GM12878 (cell line): ENCODE measurements at regions not wholly inside any gene's neighbourhood (a gene's known extent, or its start where the extent isn't known, plus 50 kb on each side); places are given as distances from the start of the nearest gene placed in this dataset.

Experiments used
- MYC ChIP-seq: IDR thresholded peaks from 2 replicates; pipeline ENCODE4 v1.6.1; 2011; ENCODE audit warnings: mild to moderate bottlenecking, low read length, moderate library complexity, inconsistent platforms; ENCODE audit not compliant: insufficient read depth, insufficient replicate concordance, insufficient read length, severe bottlenecking
- NFYB ChIP-seq: IDR thresholded peaks from 2 replicates; pipeline ENCODE4 v1.6.1; 2011; ENCODE audit warnings: low read depth, mild to moderate bottlenecking, low read length, improper control_type of control experiment, moderate library complexity; ENCODE audit not compliant: insufficient read depth
- RCOR1 ChIP-seq: conservative IDR thresholded peaks from 2 replicates; pipeline ENCODE4 v1.6.1; 2012; ENCODE audit warnings: low read depth, low read length, improper control_type of control experiment
- RFX5 ChIP-seq: IDR thresholded peaks from 2 replicates; pipeline ENCODE4 v1.6.1; 2011; ENCODE audit warnings: low read depth, low read length, improper control_type of control experiment
- TF ChIP-seq, protein P1 (sequence below): IDR thresholded peaks from 2 replicates; pipeline ENCODE4 v1.6.1; 2012; ENCODE audit warnings: low read depth, low read length, improper control_type of control experiment
- TF ChIP-seq, protein P2 (sequence below), 3 experiments: IDR thresholded peaks in 2 of 3; conservative IDR thresholded peaks in 1 of 3; 2 replicates each; pipeline ENCODE4 v1.5.1; 2011; ENCODE audit warnings: low read depth in 3 of 3, low read length in 3 of 3, mild to moderate bottlenecking in 3 of 3, control low read depth in 2 of 3, moderate library complexity in 2 of 3, inconsistent platforms in 1 of 3, mixed read lengths in 1 of 3; ENCODE audit not compliant: control insufficient read depth in 2 of 3, insufficient read depth in 1 of 3; ENCODE audit errors: extremely low read depth in 1 of 3

DNA sequence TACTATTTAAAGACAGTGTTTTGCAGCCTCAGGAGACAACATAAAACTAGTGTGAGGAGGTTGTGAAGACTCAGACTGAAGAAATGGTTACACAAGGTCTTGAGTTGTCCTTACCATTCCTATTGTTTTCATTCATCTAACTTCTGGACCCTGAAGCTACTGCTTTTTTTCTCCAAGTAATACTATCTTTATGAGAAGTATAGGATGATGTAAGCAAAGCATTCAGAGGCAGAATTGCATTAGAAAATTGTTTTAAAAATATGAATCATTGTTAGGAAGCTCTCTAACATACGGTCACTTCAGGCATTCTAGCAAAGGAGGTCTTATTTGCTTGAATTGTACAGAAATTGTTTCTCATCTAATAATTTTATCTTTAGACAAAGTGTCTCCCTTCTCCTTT is 357.8 kb downstream of the TLL1 start:
- TF ChIP-seq, protein P1, sequence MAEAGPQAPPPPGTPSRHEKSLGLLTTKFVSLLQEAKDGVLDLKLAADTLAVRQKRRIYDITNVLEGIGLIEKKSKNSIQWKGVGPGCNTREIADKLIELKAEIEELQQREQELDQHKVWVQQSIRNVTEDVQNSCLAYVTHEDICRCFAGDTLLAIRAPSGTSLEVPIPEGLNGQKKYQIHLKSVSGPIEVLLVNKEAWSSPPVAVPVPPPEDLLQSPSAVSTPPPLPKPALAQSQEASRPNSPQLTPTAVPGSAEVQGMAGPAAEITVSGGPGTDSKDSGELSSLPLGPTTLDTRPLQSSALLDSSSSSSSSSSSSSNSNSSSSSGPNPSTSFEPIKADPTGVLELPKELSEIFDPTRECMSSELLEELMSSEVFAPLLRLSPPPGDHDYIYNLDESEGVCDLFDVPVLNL, result no peak
- TF ChIP-seq, protein P2, sequence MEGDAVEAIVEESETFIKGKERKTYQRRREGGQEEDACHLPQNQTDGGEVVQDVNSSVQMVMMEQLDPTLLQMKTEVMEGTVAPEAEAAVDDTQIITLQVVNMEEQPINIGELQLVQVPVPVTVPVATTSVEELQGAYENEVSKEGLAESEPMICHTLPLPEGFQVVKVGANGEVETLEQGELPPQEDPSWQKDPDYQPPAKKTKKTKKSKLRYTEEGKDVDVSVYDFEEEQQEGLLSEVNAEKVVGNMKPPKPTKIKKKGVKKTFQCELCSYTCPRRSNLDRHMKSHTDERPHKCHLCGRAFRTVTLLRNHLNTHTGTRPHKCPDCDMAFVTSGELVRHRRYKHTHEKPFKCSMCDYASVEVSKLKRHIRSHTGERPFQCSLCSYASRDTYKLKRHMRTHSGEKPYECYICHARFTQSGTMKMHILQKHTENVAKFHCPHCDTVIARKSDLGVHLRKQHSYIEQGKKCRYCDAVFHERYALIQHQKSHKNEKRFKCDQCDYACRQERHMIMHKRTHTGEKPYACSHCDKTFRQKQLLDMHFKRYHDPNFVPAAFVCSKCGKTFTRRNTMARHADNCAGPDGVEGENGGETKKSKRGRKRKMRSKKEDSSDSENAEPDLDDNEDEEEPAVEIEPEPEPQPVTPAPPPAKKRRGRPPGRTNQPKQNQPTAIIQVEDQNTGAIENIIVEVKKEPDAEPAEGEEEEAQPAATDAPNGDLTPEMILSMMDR (IDR thresholded peaks at IDR 0.05 in 2 of 3, conservative IDR thresholded peaks at IDR 0.05 in 1 of 3; ENCODE audit: control insufficient read depth in 2 of 3, extremely low read depth in 1 of 3, insufficient read depth in 1 of 3, low read depth in 3 of 3, low read length in 3 of 3), result no peak
- TF ChIP-seq RCOR1 (no peak), NFYB (no peak), RFX5 (no peak), MYC (no peak)
